Endothelial cell of umbilical vein (primary cell): ENCODE measurements at regions not wholly inside any gene's neighbourhood (a gene's known extent, or its start where the extent isn't known, plus 50 kb on each side); places are given as distances from the start of the nearest gene placed in this dataset.

Source experiments
- BruUV-seq: library from RNA; stranded (reverse); fragments of 400-500 nt; replicated peaks from 2 replicates; lab custom pipeline; 2021; lab: Mats Ljungman, UMichigan
- CTCF ChIA-PET: fragments of 300-600, 350-600 bp; sonication (Branson Sonifier 250); formaldehyde crosslinking; loops from one replicate; lab custom pipeline; 2021; ENCODE audit warnings: antibody characterized with exemption, inconsistent platforms; lab: Charles Lee
- POLR2A ChIA-PET: fragments of 300-600, 350-600 bp; sonication (Branson Sonifier 250); formaldehyde crosslinking; loops from one replicate; lab custom pipeline; 2021; ENCODE audit warnings: antibody characterized with exemption, inconsistent platforms; lab: Charles Lee
- DNase-seq: peaks from one replicate; pipeline ENCODE4 v3.0.0-alpha.2; 2011; ENCODE audit warnings: low read depth, low spot score
- FAIRE-seq: peaks from 2 replicates; lab custom pipeline; 2011; peaks lifted over from hg19 to GRCh38; lab: Jason Lieb, UNC
- H2AFZ ChIP-seq: 2 replicates; pipeline ENCODE4 v1.6.0; 2012; ENCODE audit warnings: low read depth, low read length, control low read depth, inconsistent platforms
- H3K27ac ChIP-seq: 2 replicates; pipeline ENCODE4 v1.5.1; 2011; ENCODE audit warnings: low read depth, mild to moderate bottlenecking, control low read depth, low read length, moderate library complexity; ENCODE audit not compliant: insufficient read depth
- H3K27me3 ChIP-seq, 2 experiments: 2 replicates each; pipeline versions ENCODE4 v1.6.0 to v1.6.1; 2011; ENCODE audit warnings: low read length in 2 of 2, mixed read lengths in 1 of 2; ENCODE audit not compliant: control insufficient read depth in 2 of 2, insufficient read depth in 2 of 2
- H3K36me3 ChIP-seq, 2 experiments: 2 replicates in 1 of 2; 3 replicates in 1 of 2; pipeline ENCODE4 v1.5.1; 2011; ENCODE audit warnings: low read length in 2 of 2, mild to moderate bottlenecking in 1 of 2, moderate library complexity in 1 of 2; ENCODE audit not compliant: control insufficient read depth in 2 of 2, insufficient read depth in 2 of 2; ENCODE audit errors: extremely low read depth in 1 of 2
- H3K4me1 ChIP-seq: 3 replicates; pipeline ENCODE4 v1.5.1; 2011; ENCODE audit warnings: mild to moderate bottlenecking, low read length; ENCODE audit not compliant: control insufficient read depth, insufficient read depth; ENCODE audit errors: extremely low read depth
- H3K4me2 ChIP-seq: 2 replicates; pipeline ENCODE4 v1.6.1; 2011; ENCODE audit warnings: low read length, control low read depth, mixed read lengths; ENCODE audit not compliant: insufficient read depth
- H3K4me3 ChIP-seq, 3 experiments: fragments of 200-600 bp in 1 of 3; sonication (generic), shearing (Covaris generic) in 1 of 3; replicated peaks in 1 of 3; 2 replicates each; pipeline ENCODE4 v1.5.1; 2011 to 2016; ENCODE audit warnings: control low read depth in 3 of 3, low read length in 3 of 3, mild to moderate bottlenecking in 2 of 3, inconsistent platforms in 1 of 3, low read depth in 1 of 3, moderate library complexity in 1 of 3; ENCODE audit not compliant: insufficient read depth in 1 of 3
- H3K79me2 ChIP-seq: 2 replicates; pipeline ENCODE4 v1.6.0; 2012; ENCODE audit warnings: low read length, inconsistent platforms; ENCODE audit not compliant: control insufficient read depth, insufficient read depth
- H3K9ac ChIP-seq: replicated peaks from 2 replicates; pipeline ENCODE3; 2011; ENCODE audit warnings: low read length, control low read depth; ENCODE audit not compliant: insufficient read depth; ENCODE audit errors: extremely low read depth
- H3K9me1 ChIP-seq: replicated peaks from 3 replicates; pipeline ENCODE4 v1.6.0; 2011; ENCODE audit warnings: mild to moderate bottlenecking, low read length; ENCODE audit not compliant: control insufficient read depth, insufficient read depth; ENCODE audit errors: extremely low read depth
- H3K9me3 ChIP-seq: replicated peaks from 2 replicates; pipeline ENCODE4 v1.5.1; 2012; ENCODE audit warnings: low read length, inconsistent platforms; ENCODE audit not compliant: control insufficient read depth, insufficient read depth
- H4K20me1 ChIP-seq: replicated peaks from 2 replicates; pipeline ENCODE3; 2011; ENCODE audit warnings: mild to moderate bottlenecking, low read length; ENCODE audit not compliant: control insufficient read depth, insufficient read depth; ENCODE audit errors: extremely low read depth
- CTCF ChIP-seq, 2 donors: IDR thresholded peaks; 1 replicate in 1 of 2; 2 replicates in 1 of 2; pipeline ENCODE4 v1.5.1; 2011; ENCODE audit warnings: low read length in 2 of 2, mild to moderate bottlenecking in 2 of 2, moderate library complexity in 2 of 2, control low read depth in 1 of 2, inconsistent platforms in 1 of 2, low read depth in 1 of 2; ENCODE audit not compliant: insufficient read depth in 1 of 2; ENCODE audit errors: extremely low read depth in 1 of 2
- EZH2 ChIP-seq: IDR thresholded peaks from 2 replicates; pipeline ENCODE4 v1.6.1; 2012; ENCODE audit warnings: borderline replicate concordance, low read depth, mild to moderate bottlenecking, moderate library complexity, low read length, inconsistent platforms; ENCODE audit not compliant: severe bottlenecking
- FOS ChIP-seq: IDR thresholded peaks from 2 replicates; pipeline ENCODE4 v1.6.1; 2011; ENCODE audit warnings: mild to moderate bottlenecking, low read length, moderate library complexity, borderline replicate concordance; ENCODE audit not compliant: insufficient read depth
- GATA2 ChIP-seq: IDR thresholded peaks from 2 replicates; pipeline ENCODE4 v1.7.0; 2011; ENCODE audit warnings: low read depth, mild to moderate bottlenecking, moderate library complexity, mixed read lengths, low read length; ENCODE audit not compliant: insufficient read length, insufficient read depth
- JUN ChIP-seq: IDR thresholded peaks from 2 replicates; pipeline ENCODE4 v1.6.1; 2011; ENCODE audit warnings: borderline replicate concordance, low read depth; ENCODE audit not compliant: insufficient read length, insufficient read depth
- MAX ChIP-seq: IDR thresholded peaks from 2 replicates; pipeline ENCODE4 v1.6.1; 2011; ENCODE audit not compliant: insufficient read depth, insufficient read length
- MYC ChIP-seq: IDR thresholded peaks from one replicate; pipeline ENCODE4 v1.6.1; 2011; ENCODE audit warnings: mild to moderate bottlenecking, low read depth, low read length
- POLR2A ChIP-seq: IDR thresholded peaks from 2 replicates; pipeline ENCODE4 v1.6.1; 2012; ENCODE audit warnings: low read depth, mild to moderate bottlenecking, control low read depth, low read length
- POLR2AphosphoS5 ChIP-seq: IDR thresholded peaks from 2 replicates; pipeline ENCODE4 v1.6.1; 2012; ENCODE audit warnings: low read depth, mild to moderate bottlenecking, control low read depth, low read length, moderate library complexity; ENCODE audit not compliant: insufficient read depth
- dilution Hi-C: fragments of 300-500 bp; cut with MboI; formaldehyde crosslinking; loops from one replicate; pipeline ENCODE4 v1.15.0; 2019; ENCODE audit warnings: low sequenced_read_pairs; ENCODE audit not compliant: extremely low pct_ligation_motif_present
- intact Hi-C: fragments of 100-400 bp; cut with micrococcal nuclease; formaldehyde crosslinking; loops from one replicate; pipeline ENCODE4 v1.10.0; 2022

- no peaks in the 10 kb centered on the region for H3K9me3 ChIP-seq
- no peak for FAIRE-seq
- no peaks in the 10 kb centered on the region for H3K36me3 ChIP-seq
- POLR2A ChIA-PET, result no interaction called here
- no peak overlapping the region for H3K27ac ChIP-seq
- no peak overlapping the region for H3K4me3 ChIP-seq
- H3K4me2 ChIP-seq, result no peak overlapping the region
- H3K9ac ChIP-seq, result no peak overlapping the region
- H4K20me1 ChIP-seq, result no peaks in the 10 kb centered on the region
- dilution Hi-C loops (no loop called here), intact Hi-C loops (no loop called here)
- H3K9me1 ChIP-seq, result no peaks in the 10 kb centered on the region
- TF ChIP-seq POLR2A (no peak), EZH2 (no peak), CTCF (IDR thresholded peaks at IDR 0.05; ENCODE audit: extremely low read depth in 1 of 2, insufficient read depth in 1 of 2, low read depth in 1 of 2, low read length in 2 of 2) (no peak)
- no peak overlapping the region for H2AFZ ChIP-seq
- H3K27me3 ChIP-seq, result no peaks in the 10 kb centered on the region
- no peaks in the 10 kb centered on the region for H3K79me2 ChIP-seq
- BruUV-seq, result no TSS peak
- no peak for DNase-seq
- no peaks in the 10 kb centered on the region for H3K4me1 ChIP-seq
- CTCF ChIA-PET, result no interaction called here
Measured at GRCh38 chr4:160319221-160319867, 1216.5 kb downstream of the RAPGEF2 start.

- Histone ChIP-seq H3K79me2 (no peaks in the 10 kb centered on the region), H3K36me3 (no peaks in the 10 kb centered on the region), H3K27ac (no peak overlapping the region), H3K4me2 (no peak overlapping the region), H3K9me3 (no peaks in the 10 kb centered on the region), H3K4me1 (no peaks in the 10 kb centered on the region), H4K20me1 (no peaks in the 10 kb centered on the region), H3K9ac (no peak overlapping the region), H2AFZ (no peak overlapping the region), H3K9me1 (no peaks in the 10 kb centered on the region), H3K27me3 (no peaks in the 10 kb centered on the region), H3K4me3 (no peak overlapping the region)
- dilution Hi-C loops (no loop called here), intact Hi-C loops (no loop called here)
- no peak for DNase-seq
- CTCF ChIA-PET, result no interaction called here
- FAIRE-seq, result no peak
- POLR2A ChIA-PET, result no interaction called here
- TF ChIP-seq MAX (no peak), GATA2 (no peak), JUN (no peak), MYC (no peak), CTCF (IDR thresholded peaks at IDR 0.05; ENCODE audit: extremely low read depth in 1 of 2, insufficient read depth in 1 of 2, low read depth in 1 of 2, low read length in 2 of 2) (no peak), EZH2 (no peak), POLR2A (no peak), FOS (no peak), POLR2AphosphoS5 (no peak)
- no TSS peak for BruUV-seq
Measured at GRCh38 chr4:160319868-160320260, 1217.0 kb downstream of the RAPGEF2 start.
